Stimulated activated CD4-positive, alpha-beta T cell treated with anti-CD3 and anti-CD28 coated beads, Interleukin-12 subunit alpha, Interleukin-12 subunit beta, amount 100 ng/mL, for 48 hours (primary cell): ENCODE measurements at regions not wholly inside any gene's neighbourhood (a gene's known extent, or its start where the extent isn't known, plus 50 kb on each side); places are given as distances from the start of the nearest gene placed in this dataset.
"Not testable (repeated sequence)": the region's sequence is repeated elsewhere in the genome, so short reads cannot be mapped to it uniquely, and the experiment has no call there.

ENCODE experiments used
- DNase-seq, 3 donors: peaks; one replicate each; pipeline ENCODE4 v3.0.0-alpha.2; 2020; ENCODE audit warnings: low read depth in 2 of 3, low spot score in 1 of 3

DNA sequence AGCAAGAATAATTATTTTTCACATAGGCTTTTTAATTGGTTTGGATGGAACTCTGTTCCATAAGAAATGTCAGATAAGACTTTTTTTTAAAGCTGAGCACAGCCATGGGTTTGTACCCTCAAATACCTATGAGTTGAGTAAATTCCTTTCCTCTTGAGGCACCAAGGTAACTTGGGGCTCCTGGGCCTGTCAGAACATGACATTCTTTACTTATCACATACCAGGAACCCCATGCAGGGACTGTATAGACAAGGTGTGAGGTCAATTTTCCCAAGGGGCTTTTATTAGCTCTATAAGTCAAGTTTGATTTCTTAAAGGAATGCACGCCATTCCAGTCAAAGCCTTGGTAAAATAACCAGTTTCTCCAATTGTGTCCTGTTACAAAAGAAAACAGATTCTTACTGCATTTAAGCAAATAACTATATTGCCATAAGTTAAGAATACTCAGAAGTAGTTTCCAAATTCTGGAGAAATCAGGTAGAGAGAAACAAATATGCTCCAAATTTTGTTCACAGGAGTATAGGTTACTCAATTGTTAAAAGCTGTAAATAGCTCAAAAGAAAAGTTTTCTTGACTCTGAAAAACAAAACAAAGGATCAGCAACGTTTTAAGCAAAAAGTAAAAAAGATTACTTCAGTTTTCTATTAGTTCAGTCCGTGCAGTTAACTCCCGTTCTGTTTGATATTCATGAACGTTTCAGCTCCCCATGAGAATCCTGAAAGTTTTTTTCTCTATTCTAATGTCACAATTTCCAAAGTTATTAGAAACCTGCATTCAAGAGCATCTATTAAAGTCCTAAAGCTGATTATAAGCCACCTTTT lies 167.5 kb upstream of the NAMPT start:
- DNase-seq = no peak

DNA sequence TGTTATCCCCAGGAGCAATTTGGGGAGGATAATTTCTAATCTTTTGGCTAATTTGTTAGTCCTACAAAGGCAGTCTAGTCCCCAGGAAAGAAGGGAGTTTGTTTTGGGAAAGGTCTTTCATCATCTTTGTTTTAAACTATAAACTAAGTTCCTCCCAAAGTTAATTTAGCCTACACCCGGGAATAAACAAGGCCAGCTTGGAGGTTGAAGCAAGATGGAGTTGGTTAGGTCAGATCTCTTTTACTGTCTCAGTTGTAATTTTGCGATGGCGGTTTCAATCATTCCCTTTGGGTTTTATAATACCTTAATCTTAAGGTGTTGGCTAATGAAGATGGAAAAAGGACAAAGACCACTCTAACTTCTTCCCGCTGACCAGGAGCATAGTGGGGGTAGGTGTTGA lies 166.4 kb upstream of the NAMPT start:
- no peak for DNase-seq

DNA sequence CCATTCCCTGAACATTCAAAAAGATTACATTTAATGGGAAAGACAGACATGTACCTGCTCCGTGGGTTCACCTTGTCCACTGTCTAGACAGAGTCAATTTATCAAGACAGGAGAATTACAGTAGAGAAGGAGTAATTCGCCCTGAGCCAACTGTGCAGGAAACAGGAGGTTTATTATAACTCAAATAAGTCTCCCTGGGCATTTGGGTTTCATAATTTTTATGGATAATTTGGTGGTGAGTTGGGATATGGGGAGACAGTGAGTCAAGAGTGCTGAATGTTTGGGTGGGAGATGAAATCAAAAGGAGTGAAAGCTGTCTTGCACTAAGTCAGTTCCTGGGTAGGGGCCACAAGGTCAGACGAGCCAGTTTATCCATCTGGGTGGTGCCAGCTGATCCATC lies 165.9 kb upstream of the NAMPT start:
- DNase-seq = no peak

DNA sequence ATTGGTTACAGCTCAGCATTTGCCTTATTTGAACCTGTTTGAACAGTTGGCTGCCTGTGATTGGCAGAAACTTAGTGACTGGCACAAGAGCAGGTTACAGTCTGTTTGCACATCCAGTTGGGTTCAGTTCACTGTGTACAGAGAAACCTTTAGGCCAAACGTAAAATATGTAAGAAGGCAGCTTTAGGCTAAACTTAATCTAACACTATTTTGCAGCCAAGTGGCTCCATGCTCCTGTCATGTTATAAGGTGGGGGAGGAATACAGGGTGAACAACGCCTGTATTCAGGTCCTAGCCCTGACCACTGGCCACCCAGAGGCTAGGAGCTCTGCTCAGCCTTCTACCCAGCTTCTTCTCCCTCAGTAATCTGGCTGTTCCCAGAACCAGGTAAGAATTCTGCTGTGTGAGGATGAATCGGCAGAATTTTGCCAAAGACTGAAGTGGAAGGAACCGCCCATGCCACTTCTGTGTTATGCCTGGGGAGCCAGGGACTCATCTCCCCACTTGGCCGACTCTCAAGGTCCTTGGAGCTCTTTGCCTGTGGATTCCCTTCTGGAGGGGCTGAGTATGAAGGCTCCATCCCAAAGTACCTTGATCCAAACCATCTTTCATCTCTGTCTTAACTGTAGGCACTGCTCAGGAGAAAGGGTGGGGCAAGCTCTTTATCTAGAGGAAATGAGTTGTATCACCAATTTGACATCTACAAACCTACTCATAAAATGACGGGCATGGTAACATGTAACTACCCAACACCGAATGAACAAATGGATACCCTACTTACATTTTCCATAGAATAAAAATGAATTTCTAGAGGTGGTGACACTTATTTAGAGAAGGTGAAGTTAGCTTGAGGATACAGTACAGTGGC lies 164.4 kb upstream of the NAMPT start:
- DNase-seq = no peak

DNA sequence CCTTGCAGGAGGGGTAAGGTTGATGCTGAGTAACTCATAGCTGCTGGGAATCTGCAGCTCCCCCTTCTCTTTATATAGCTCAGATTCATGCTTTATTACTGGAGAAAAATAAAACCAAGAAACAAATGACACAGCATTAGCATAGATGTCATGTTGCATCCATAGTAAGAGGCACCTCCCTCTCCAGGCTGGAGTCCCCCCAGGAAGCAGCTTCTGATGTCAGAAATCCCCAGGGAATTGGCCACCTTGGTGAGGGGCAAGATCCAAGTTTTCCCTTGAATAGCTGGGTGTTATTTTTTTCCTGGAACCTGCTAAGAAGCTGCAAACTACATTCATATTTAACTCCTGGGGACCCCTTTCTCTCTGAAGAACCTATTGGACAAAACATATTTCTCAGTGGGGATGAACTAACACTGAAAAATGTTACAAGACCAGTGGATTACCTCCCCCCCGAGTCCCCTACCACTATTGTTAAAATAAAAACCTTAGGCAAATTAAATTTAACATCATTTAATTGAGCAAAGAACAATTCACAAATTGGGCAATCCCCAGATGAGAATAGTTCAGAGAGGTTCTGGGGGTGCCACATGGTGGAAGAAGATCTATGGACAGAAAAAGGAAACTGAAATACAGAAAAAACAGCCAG lies 163.7 kb upstream of the NAMPT start:
- no peak for DNase-seq

DNA sequence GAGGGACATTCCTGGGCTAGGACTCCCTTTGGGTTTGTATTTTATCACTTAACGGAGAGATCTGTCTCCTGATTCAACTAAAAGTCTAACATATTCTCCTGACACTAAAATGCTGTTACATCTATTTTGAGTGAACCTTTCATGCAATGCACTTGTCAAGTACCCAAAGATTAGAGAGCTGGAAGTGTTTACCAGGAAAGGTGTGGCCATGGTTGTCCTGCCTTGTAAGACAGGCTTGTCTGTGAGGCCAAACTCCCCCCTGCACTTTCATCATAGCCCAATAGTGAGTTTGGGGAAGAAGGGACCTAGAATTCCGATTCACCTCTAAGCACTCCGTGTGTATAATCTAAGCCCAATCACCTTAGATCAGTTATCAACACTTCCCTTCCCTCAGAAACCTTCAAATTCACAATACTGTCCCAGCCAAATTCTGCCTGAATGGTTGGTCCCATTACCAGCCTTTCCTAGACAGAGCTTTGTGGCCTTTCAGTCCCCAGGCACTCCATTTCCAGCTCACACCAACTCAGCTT lies 162.6 kb upstream of the NAMPT start:
- no peak for DNase-seq

GRCh38 chr7:106445366-106445765 lies 160.6 kb upstream of the NAMPT start:
- not testable (repeated sequence) for DNase-seq

DNA sequence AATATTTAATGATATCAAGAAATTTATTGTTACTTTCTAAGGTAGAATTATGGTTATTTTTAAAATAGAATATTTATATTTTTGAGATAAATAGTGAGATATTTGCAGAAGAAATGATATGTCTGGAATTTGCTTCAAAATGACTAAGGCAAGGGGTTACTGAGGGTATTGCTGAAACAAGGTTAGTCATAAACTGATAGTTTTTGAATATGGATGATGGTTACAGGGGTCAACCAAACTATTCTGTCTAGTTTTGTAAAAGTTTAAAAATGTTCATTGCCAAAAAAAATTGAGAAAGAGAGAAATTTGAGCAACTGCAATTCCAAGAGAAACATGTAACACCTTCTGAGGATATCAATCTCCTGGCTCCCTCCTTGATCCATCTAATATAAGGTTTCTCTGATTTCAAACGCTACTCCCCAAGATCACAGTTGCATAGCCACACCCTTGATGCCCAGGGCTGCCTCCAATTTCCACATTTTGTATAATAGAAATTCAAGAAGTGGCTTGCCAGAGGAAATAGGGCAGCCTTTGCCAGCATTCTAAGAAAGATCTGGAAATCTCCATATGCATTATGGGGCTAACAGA lies 159.4 kb upstream of the NAMPT start:
- no peak for DNase-seq

GRCh38 chr7:106443156-106443555 lies 158.4 kb upstream of the NAMPT start:
- DNase-seq = no peak

DNA sequence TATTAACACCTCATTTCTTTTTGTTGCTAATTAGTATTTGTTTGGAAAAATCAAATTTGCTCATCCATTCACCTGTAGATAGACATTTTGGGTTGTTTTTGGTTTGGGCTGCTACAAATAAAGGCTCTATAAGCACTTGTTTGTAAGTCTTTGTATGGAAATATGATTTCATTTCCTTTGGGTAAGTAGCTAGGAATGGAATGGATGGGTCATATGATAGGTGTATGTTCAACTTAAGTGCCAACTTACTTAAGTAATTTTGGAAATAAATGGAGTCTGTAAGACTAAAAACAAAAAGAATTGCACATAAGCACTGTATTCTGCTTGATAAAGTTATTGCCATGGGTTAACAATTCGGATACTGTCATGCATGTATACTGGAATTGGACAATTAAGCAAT lies 157.7 kb upstream of the NAMPT start:
- DNase-seq = no peak

DNA sequence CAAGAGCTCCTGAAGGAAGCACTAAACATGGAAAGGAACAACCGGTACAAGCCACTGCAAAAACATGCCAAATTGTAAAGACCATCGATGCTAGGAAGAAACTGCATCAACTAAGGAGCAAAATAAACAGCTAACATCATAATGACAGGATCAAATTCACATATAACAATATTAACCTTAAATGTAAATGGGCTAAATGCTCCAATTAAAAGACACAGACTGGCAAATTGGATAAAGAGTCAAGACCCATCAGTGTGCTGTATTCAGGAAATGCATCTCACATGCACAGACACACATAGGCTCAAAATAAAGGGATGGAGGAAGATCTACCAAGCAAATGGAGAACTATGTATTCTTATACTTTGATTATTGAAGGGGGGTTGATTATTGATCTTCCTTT lies 156.6 kb upstream of the NAMPT start:
- DNase-seq = not testable (repeated sequence)

GRCh38 chr7:106436933-106437332 lies 152.2 kb upstream of the NAMPT start:
- DNase-seq = not testable (repeated sequence)

- DNase-seq = no peak
Measured at GRCh38 chr7:106433377-106433776, 148.6 kb upstream of the NAMPT start.

DNA sequence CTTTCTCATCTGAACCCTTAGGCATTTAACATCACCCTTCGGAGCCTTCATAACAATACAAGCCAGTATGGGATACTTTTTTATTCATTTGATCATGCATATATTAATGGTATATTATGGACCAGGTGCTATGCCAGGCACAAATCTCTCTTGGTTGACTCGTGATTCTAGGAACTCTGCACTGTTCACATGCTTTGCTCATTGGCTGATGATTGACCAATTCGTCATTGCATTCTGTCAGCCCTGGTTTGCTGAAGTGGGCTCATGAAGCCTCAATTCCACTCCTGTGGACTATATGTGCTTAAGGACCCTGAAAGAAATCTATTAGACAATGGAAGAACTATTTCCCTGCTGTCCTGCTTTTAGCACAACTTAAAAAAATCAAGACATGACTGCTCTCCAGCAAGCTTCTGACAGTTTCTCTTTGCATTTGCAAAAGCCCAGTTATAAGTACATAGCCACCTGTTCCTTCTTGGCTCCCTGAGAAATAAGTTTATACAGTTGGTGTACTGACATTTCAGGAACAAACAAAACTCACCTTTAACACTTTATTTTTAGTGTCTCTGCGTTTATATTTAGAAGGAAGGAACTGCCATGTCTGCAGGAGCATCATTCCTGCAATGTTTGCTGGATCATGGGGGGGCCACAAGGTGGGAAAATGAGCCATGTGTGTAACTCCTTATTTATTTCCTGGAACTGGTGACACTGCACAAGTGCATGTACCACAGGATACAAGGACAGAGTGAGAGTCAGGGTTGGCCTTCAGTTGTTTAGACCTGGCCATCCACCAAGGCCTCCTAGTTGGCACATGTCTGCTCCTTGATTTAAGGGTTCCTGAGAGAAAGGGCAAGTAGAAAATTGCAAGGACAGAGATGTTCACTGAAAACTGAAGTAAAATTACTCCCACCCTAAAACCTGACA lies 146.0 kb upstream of the NAMPT start:
- DNase-seq = no peak

- DNase-seq = no peak
Measured at GRCh38 chr7:106430103-106430502, 145.3 kb upstream of the NAMPT start.

DNA sequence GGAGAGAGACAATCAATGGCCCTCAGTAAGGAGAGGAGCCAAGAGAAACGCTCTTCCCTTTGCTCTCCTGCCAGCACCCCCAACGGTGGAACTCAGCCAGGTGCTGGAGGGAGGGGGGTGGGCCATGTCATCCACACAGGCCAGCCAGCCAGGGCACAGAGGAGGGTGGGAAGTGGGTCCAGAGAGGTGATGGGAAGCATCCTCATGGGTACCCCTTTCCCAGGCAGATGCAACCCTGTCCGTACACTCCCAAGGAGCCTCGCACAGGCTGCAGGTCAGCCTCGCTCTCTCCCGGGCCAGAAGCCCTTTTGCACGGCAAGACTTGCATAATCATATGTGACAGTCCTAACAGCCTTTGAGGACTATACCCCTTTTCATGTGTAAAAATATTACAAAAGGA lies 142.0 kb upstream of the NAMPT start:
- no peak for DNase-seq

DNA sequence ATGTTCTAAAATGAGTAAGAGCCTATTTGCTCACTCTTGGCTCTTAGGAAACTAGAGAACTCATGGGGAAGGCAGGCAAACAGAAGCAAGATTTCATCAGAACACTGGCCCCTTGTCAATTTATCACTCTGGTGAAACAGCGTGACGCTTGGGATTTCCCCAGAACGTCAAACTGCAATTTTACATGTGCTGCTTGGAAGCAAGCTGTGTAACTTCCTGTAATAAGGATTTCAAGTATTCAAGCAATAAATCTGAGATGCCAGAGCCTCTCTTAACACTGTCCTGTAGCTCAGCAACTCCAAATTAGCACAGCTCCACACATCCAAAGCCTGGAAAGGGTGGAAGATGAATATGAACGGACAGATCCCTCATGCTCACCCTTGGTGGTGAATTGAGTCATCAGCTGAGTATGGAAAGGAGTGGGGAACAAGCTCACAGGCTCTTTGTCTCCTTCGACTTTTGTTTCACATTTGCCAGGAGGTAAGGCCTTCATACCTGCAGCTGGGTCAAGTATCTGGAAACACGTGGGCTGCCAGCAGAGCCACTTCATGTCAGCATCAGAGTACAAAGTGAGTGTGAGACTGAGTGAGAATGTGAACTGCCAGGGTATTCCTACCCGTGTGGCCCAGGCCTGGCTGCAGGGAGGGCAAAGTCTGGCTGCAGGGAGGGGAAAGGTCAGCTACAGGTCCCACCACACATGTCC lies 140.4 kb upstream of the NAMPT start:
- DNase-seq = peak; percentile 72 to 83 (median 81)

DNA sequence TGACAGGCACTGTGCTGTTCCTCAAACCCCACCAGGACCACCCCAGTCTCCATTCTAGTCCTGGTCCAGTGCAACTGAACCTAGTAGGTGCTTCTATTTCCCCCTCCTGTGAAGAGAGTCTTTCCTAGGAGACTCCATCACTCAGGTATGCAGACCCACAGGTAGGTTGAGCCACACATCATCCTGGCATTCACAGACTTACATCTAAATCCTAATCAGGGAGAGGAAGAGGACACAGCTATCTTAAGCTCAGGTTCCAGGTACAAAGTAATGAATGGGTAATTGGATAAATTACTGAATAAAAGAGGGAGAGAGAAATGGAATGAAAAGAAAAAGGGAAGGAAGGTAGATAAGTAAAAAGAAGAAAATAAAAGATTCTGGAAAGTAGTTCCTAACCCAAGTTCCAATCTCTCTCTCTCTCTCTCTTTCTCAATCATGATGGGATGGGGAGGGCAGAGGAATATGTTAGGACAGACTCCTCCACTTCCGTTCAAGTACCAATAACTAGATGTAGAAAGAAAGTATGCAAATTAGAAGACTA lies 139.8 kb upstream of the NAMPT start:
- no peak for DNase-seq

DNA sequence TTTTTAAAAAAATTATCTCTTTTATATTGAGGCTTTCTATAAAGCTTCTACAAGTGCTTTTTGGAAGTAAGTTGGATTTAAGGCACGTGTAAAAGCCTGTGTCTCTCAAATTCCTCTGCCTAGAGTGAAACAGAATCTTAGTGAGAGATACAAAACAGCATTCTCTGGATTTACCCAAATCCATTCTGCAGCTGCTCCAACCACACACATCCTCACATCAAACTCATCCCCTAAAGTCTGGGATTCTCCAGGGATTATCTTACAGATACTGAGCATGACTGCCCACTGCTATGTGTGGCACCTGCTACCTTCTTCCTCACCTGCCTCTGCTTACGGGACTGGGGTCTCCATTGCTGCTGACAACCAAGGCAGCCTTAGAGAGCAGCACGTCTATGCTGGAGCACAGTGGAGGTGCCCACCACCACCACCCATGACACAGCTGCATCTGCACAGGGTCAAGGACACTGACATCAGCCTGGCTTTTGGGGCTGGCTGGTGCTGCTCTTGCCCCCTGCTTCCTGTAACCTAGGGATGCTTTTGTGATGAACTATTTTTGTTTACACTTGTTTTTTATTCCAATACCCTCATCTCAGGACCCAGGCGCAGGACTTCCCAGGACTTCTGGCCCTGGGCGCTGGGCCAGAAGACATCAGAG lies 139.2 kb upstream of the NAMPT start:
- no peak for DNase-seq
